Keratinocyte (primary cell): ENCODE measurements at regions not wholly inside any gene's neighbourhood (a gene's known extent, or its start where the extent isn't known, plus 50 kb on each side); places are given as distances from the start of the nearest gene placed in this dataset.

Experiments used
- CTCF ChIP-seq, 3 experiments: IDR thresholded peaks in 1 of 3; conservative IDR thresholded peaks in 1 of 3; optimal IDR thresholded peaks in 1 of 3; 2 replicates in 2 of 3; 3 replicates in 1 of 3; pipeline versions ENCODE3 to v1.5.1; 2011; ENCODE audit warnings: low read length in 3 of 3, mild to moderate bottlenecking in 3 of 3, moderate library complexity in 2 of 3, control low read depth in 1 of 3, inconsistent platforms in 1 of 3; ENCODE audit not compliant: insufficient read depth in 2 of 3; ENCODE audit errors: extremely low read depth in 1 of 3
- EZH2 ChIP-seq: IDR thresholded peaks from one replicate; pipeline ENCODE4 v1.6.1; 2012; ENCODE audit warnings: inconsistent platforms, mild to moderate bottlenecking, low read length, moderate library complexity

DNA sequence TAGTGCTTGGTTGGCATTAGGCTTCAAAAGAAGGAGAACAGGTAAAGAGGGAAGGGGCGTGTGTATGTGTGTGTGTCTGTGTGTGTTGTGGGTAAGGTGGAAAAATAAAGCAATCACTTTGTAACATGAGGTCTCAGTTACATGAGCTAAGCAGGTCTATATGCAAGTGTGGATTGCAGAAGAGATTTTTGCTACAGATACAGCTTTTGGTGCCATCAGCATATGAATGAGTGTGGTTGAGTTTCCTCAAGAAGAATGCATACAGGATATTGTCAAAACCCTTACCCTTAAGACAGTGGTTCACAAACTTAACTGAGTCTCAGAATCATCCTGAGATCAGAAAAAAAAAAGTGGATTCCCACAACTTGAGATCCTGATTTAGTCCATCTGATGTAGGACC is 220.5 kb upstream of the HTR2C start:
- TF ChIP-seq CTCF (optimal IDR thresholded peaks at IDR 0.05 in 1 of 3, IDR thresholded peaks at IDR 0.05 in 1 of 3, conservative IDR thresholded peaks at IDR 0.05 in 1 of 3; ENCODE audit: extremely low read depth in 1 of 3, insufficient read depth in 2 of 3, low read length in 3 of 3) (no peak), EZH2 (no peak)
